H1 (cell line): ENCODE measurements at regions not wholly inside any gene's neighbourhood (a gene's known extent, or its start where the extent isn't known, plus 50 kb on each side); places are given as distances from the start of the nearest gene placed in this dataset.

Experiments used
- CHD7 ChIP-seq: fragments of 300-600 bp; sonication (generic); IDR thresholded peaks from 2 replicates; pipeline ENCODE4 v1.7.1; 2012; ENCODE audit warnings: low read length, moderate library complexity, mild to moderate bottlenecking, inconsistent platforms; ENCODE audit not compliant: insufficient replicate concordance

- TF ChIP-seq CHD7: no peak
Measured at GRCh38 chr1:191140038-191140437, 662.4 kb upstream of the BRINP3 start (continued).
